Right atrium auricular region (tissue), 2 donors: ENCODE measurements at regions not wholly inside any gene's neighbourhood (a gene's known extent, or its start where the extent isn't known, plus 50 kb on each side); places are given as distances from the start of the nearest gene placed in this dataset.

ENCODE experiments used
- DNase-seq: peaks from one replicate; pipeline ENCODE4 v3.0.0-alpha.2; 2019; ENCODE audit warnings: low spot score
- H3K27ac ChIP-seq, 2 donors: fragments of 200-600 bp; sonication (generic); 1 replicate in 1 of 2; 2 replicates in 1 of 2; pipeline ENCODE4 v1.5.1; 2016 to 2019
- H3K27me3 ChIP-seq, 2 donors: fragments of 200-600 bp; sonication (generic); one replicate each; pipeline versions ENCODE4 v1.5.1 to v1.6.0; 2017 to 2019
- H3K36me3 ChIP-seq: fragments of 200-600 bp; sonication (generic); one replicate; pipeline ENCODE4 v1.5.1; 2016
- H3K4me1 ChIP-seq, 2 donors: fragments of 200-600 bp; sonication (generic); one replicate each; pipeline versions ENCODE4 v1.5.1 to v1.6.0; 2017 to 2019
- H3K4me3 ChIP-seq, 2 donors: fragments of 200-600 bp; sonication (generic); 1 replicate in 1 of 2; 2 replicates in 1 of 2; pipeline ENCODE4 v1.5.1; 2017 to 2019; ENCODE audit warnings: mild to moderate bottlenecking in 1 of 2, moderate library complexity in 1 of 2
- H3K9me3 ChIP-seq, 2 donors: fragments of 200-600 bp; sonication (generic); one replicate each; pipeline ENCODE4 v1.5.1; 2019
- CTCF ChIP-seq, 2 donors: fragments of 200-600 bp; sonication (generic); IDR thresholded peaks; one replicate each; pipeline ENCODE4 v1.5.1; 2019; ENCODE audit warnings: antibody characterized with exemption in 2 of 2

- Histone ChIP-seq H3K4me1 (no peaks in the 10 kb centered on the region), H3K4me3 (no peak overlapping the region), H3K9me3 (no peaks in the 10 kb centered on the region), H3K27me3 (no peaks in the 10 kb centered on the region), H3K36me3 (no peaks in the 10 kb centered on the region), H3K27ac (no peak overlapping the region)
- no peak for TF ChIP-seq CTCF (IDR thresholded peaks at IDR 0.05)
- no peak for DNase-seq
Observed at GRCh38 chr9:103458826-103459225, 463.7 kb downstream of the CYLC2 start.

- H3K27ac ChIP-seq: no peak overlapping the region
- H3K36me3 ChIP-seq: no peaks in the 10 kb centered on the region
- H3K9me3 ChIP-seq: no peaks in the 10 kb centered on the region
- TF ChIP-seq CTCF (IDR thresholded peaks at IDR 0.05): no peak
- DNase-seq: no peak
- H3K4me3 ChIP-seq: no peak overlapping the region
- H3K4me1 ChIP-seq: no peaks in the 10 kb centered on the region
- H3K27me3 ChIP-seq: no peaks in the 10 kb centered on the region
Observed at GRCh38 chr9:103471241-103471640, 476.1 kb downstream of the CYLC2 start.

GRCh38 chr9:103474156-103474555 is 479.0 kb downstream of the CYLC2 start:
- no peaks in the 10 kb centered on the region for H3K36me3 ChIP-seq
- TF ChIP-seq CTCF (IDR thresholded peaks at IDR 0.05): no peak

GRCh38 chr9:103483471-103484096 is 488.5 kb downstream of the CYLC2 start:
- H3K36me3 ChIP-seq: no peaks in the 10 kb centered on the region
- DNase-seq: no peak
- no peaks in the 10 kb centered on the region for H3K27me3 ChIP-seq
- H3K4me1 ChIP-seq: no peaks in the 10 kb centered on the region
- no peak for TF ChIP-seq CTCF (IDR thresholded peaks at IDR 0.05)
- no peak overlapping the region for H3K4me3 ChIP-seq
- no peak overlapping the region for H3K27ac ChIP-seq
- H3K9me3 ChIP-seq: no peaks in the 10 kb centered on the region

More at GRCh38 chr9:103474156-103474555, 479.0 kb downstream of the CYLC2 start:
- Histone ChIP-seq H3K4me3 (no peak overlapping the region), H3K27ac (no peak overlapping the region), H3K27me3 (no peaks in the 10 kb centered on the region), H3K9me3 (no peaks in the 10 kb centered on the region), H3K4me1 (no peaks in the 10 kb centered on the region)
- no peak for DNase-seq

GRCh38 chr9:103485138-103485537 is 490.0 kb downstream of the CYLC2 start:
- Histone ChIP-seq H3K4me3 (no peak overlapping the region), H3K36me3 (no peaks in the 10 kb centered on the region), H3K9me3 (no peaks in the 10 kb centered on the region), H3K4me1 (no peaks in the 10 kb centered on the region), H3K27me3 (no peaks in the 10 kb centered on the region), H3K27ac (no peak overlapping the region)
- DNase-seq: no peak
- TF ChIP-seq CTCF (IDR thresholded peaks at IDR 0.05): no peak

- TF ChIP-seq CTCF (IDR thresholded peaks at IDR 0.05): no peak
- DNase-seq: no peak
- no peaks in the 10 kb centered on the region for H3K27me3 ChIP-seq
- no peak overlapping the region for H3K27ac ChIP-seq
- no peak overlapping the region for H3K4me3 ChIP-seq
- H3K36me3 ChIP-seq: no peaks in the 10 kb centered on the region
- no peaks in the 10 kb centered on the region for H3K9me3 ChIP-seq
- H3K4me1 ChIP-seq: no peaks in the 10 kb centered on the region
Observed at GRCh38 chr9:103514767-103515166, 519.6 kb downstream of the CYLC2 start.
